ENCODE measurements at regions not wholly inside any gene's neighbourhood (a gene's known extent, or its start where the extent isn't known, plus 50 kb on each side); places are given as distances from the start of the nearest gene placed in this dataset.

DNA sequence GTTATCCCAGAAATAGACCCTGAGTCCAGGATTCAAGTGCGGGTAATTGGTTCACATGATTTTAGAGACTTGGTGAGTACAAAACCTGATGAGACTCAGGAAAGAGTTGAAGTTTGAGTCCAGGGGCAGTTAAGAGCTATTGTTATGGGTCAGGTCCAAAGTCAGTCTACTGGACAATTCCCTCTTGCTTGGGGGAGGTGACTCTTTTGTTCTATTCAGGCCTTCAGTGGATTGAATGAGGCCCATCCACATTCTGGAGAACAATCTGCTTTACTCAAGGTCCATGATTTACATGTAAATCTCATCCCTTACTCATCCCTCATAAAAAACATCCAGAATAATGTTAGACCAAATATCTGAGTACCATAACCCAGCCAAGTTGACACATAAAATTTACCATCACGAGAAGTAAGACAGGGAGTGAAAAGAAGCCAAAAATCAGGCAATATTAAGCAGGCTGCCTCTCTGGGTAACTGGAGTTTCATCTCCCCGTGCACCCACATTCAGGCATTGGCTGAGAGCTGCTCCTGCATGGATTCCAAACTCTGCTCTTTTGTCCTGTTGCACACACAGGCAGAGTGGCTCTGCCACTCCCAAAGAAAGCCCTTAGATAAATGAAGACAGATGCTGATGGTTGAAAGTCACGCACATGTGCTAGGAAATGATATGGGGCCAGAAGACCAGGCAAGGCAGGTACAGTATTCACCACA lies 156.0 kb upstream of the SALL1 start:
- Histone ChIP-seq H3K27me3 (ENCODE audit: low read depth) (no peaks in the 10 kb centered on the region), H3K4me1 (no peaks in the 10 kb centered on the region), H3K4me3 (no peak overlapping the region), H3K36me3 (no peaks in the 10 kb centered on the region), H3K27ac (replicated peaks) (no peak overlapping the region), H3K9me3 (replicated peaks) (peaks cover 8% of the 10 kb centered on the region)
- DNase-seq = no peak
- TF ChIP-seq, protein P1, sequence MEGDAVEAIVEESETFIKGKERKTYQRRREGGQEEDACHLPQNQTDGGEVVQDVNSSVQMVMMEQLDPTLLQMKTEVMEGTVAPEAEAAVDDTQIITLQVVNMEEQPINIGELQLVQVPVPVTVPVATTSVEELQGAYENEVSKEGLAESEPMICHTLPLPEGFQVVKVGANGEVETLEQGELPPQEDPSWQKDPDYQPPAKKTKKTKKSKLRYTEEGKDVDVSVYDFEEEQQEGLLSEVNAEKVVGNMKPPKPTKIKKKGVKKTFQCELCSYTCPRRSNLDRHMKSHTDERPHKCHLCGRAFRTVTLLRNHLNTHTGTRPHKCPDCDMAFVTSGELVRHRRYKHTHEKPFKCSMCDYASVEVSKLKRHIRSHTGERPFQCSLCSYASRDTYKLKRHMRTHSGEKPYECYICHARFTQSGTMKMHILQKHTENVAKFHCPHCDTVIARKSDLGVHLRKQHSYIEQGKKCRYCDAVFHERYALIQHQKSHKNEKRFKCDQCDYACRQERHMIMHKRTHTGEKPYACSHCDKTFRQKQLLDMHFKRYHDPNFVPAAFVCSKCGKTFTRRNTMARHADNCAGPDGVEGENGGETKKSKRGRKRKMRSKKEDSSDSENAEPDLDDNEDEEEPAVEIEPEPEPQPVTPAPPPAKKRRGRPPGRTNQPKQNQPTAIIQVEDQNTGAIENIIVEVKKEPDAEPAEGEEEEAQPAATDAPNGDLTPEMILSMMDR (IDR thresholded peaks at IDR 0.05; ENCODE audit: borderline replicate concordance) = no peak
- intact Hi-C loops (cut with micrococcal nuclease) = no loop called here

- Histone ChIP-seq H3K27ac (replicated peaks) (no peak overlapping the region), H3K9me3 (replicated peaks) (peaks cover 2% of the 10 kb centered on the region), H3K4me1 (no peaks in the 10 kb centered on the region), H3K4me3 (no peak overlapping the region), H3K36me3 (no peaks in the 10 kb centered on the region), H3K27me3 (ENCODE audit: low read depth) (no peaks in the 10 kb centered on the region)
- TF ChIP-seq, protein P1 (IDR thresholded peaks at IDR 0.05; ENCODE audit: borderline replicate concordance) = no peak
- no peak for DNase-seq
- intact Hi-C loops (cut with micrococcal nuclease) = no loop called here
Observed at GRCh38 chr16:51306116-51306515, 155.0 kb upstream of the SALL1 start.

- Histone ChIP-seq H3K4me3 (no peak overlapping the region), H3K36me3 (no peaks in the 10 kb centered on the region), H3K27me3 (ENCODE audit: low read depth) (no peaks in the 10 kb centered on the region), H3K27ac (replicated peaks) (no peak overlapping the region), H3K4me1 (no peaks in the 10 kb centered on the region), H3K9me3 (replicated peaks) (no peaks in the 10 kb centered on the region)
- TF ChIP-seq, protein P1 (IDR thresholded peaks at IDR 0.05; ENCODE audit: borderline replicate concordance) = no peak
- intact Hi-C loops (cut with micrococcal nuclease) = no loop called here
- DNase-seq = no peak
Observed at GRCh38 chr16:51305337-51305736, 154.3 kb upstream of the SALL1 start.

GRCh38 chr16:51302042-51302441 lies 151.0 kb upstream of the SALL1 start:
- H3K27me3 ChIP-seq (ENCODE audit: low read depth) = no peaks in the 10 kb centered on the region
- no peak overlapping the region for H3K4me3 ChIP-seq
- no peak overlapping the region for H3K27ac ChIP-seq (replicated peaks)
- intact Hi-C loops (cut with micrococcal nuclease) = no loop called here
- TF ChIP-seq, protein P1 (IDR thresholded peaks at IDR 0.05; ENCODE audit: borderline replicate concordance) = no peak
- H3K9me3 ChIP-seq (replicated peaks) = peaks cover 24% of the 10 kb centered on the region
- DNase-seq = no peak
- H3K4me1 ChIP-seq = no peaks in the 10 kb centered on the region
- H3K36me3 ChIP-seq = no peaks in the 10 kb centered on the region

- TF ChIP-seq, protein P1 (IDR thresholded peaks at IDR 0.05; ENCODE audit: borderline replicate concordance) = no peak
- no peak for DNase-seq
- Histone ChIP-seq H3K4me3 (no peak overlapping the region), H3K27me3 (ENCODE audit: low read depth) (no peaks in the 10 kb centered on the region), H3K36me3 (no peaks in the 10 kb centered on the region), H3K27ac (replicated peaks) (no peak overlapping the region), H3K9me3 (replicated peaks) (peaks cover 24% of the 10 kb centered on the region), H3K4me1 (no peaks in the 10 kb centered on the region)
- intact Hi-C loops (cut with micrococcal nuclease) = no loop called here
Observed at GRCh38 chr16:51298800-51299199, 147.7 kb upstream of the SALL1 start.

Measured in left ventricle myocardium inferior (tissue), 1 donor.